DND-41 (cell line): ENCODE measurements at regions not wholly inside any gene's neighbourhood (a gene's known extent, or its start where the extent isn't known, plus 50 kb on each side); places are given as distances from the start of the nearest gene placed in this dataset.

Source experiments
- EZH2 ChIP-seq: IDR thresholded peaks from 3 replicates; pipeline ENCODE4 v1.6.1; 2012; ENCODE audit warnings: borderline replicate concordance, low read depth, mild to moderate bottlenecking, moderate library complexity, low read length, inconsistent platforms; ENCODE audit not compliant: severe bottlenecking
- TF ChIP-seq, protein P1 (sequence below): IDR thresholded peaks from 2 replicates; pipeline ENCODE4 v1.5.1; 2012; ENCODE audit warnings: borderline replicate concordance, low read length, moderate library complexity, mild to moderate bottlenecking; ENCODE audit not compliant: poor library complexity, severe bottlenecking; ENCODE audit errors: extremely low read depth

GRCh38 chr3:115357456-115357855 lies 210.4 kb upstream of the ZBTB20 start:
- TF ChIP-seq, protein P1, sequence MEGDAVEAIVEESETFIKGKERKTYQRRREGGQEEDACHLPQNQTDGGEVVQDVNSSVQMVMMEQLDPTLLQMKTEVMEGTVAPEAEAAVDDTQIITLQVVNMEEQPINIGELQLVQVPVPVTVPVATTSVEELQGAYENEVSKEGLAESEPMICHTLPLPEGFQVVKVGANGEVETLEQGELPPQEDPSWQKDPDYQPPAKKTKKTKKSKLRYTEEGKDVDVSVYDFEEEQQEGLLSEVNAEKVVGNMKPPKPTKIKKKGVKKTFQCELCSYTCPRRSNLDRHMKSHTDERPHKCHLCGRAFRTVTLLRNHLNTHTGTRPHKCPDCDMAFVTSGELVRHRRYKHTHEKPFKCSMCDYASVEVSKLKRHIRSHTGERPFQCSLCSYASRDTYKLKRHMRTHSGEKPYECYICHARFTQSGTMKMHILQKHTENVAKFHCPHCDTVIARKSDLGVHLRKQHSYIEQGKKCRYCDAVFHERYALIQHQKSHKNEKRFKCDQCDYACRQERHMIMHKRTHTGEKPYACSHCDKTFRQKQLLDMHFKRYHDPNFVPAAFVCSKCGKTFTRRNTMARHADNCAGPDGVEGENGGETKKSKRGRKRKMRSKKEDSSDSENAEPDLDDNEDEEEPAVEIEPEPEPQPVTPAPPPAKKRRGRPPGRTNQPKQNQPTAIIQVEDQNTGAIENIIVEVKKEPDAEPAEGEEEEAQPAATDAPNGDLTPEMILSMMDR: no peak
- TF ChIP-seq EZH2: no peak
